GM10248 (cell line): ENCODE measurements at regions not wholly inside any gene's neighbourhood (a gene's known extent, or its start where the extent isn't known, plus 50 kb on each side); places are given as distances from the start of the nearest gene placed in this dataset.

Experiments
- CTCF ChIA-PET: fragments of 300-600 bp; sonication (Branson Sonifier 250); formaldehyde crosslinking; extraction: SDS; loops from one replicate; lab custom pipeline; 2021; ENCODE audit warnings: antibody characterized with exemption; lab: Yijun Ruan, JAX
- POLR2A ChIA-PET: fragments of 350-650 bp; sonication (Branson Sonifier 250); formaldehyde crosslinking; extraction: SDS; loops from one replicate; lab custom pipeline; 2020; ENCODE audit warnings: antibody characterized with exemption; lab: Yijun Ruan, JAX
- DNase-seq: peaks from one replicate; pipeline ENCODE4 v3.0.0; 2012; ENCODE audit errors: extremely low spot score
- CTCF ChIP-seq: IDR thresholded peaks from 2 replicates; pipeline ENCODE4 v1.5.1; 2012; ENCODE audit warnings: mild to moderate bottlenecking, low read depth; ENCODE audit errors: extremely low read depth, missing control alignments, control extremely low read depth

GRCh38 chr3:132829101-132829500, 106.9 kb upstream of the NPHP3 start:
- CTCF ChIA-PET = interaction anchor here (0.8 to 1.5 kb wide), 2 partner anchors 9 to 16 kb away, joined by 3 to 4 read pairs; no protein-coding TSS in a partner anchor
- POLR2A ChIA-PET = no interaction called here
- no peak for TF ChIP-seq CTCF
- DNase-seq = no peak

GRCh38 chr3:132822837-132823236, 100.6 kb upstream of the NPHP3 start:
- ChIA-PET CTCF (no interaction called here), POLR2A (no interaction called here)
- DNase-seq = no peak
- TF ChIP-seq CTCF = no peak

GRCh38 chr3:132822266-132822665, 100.1 kb upstream of the NPHP3 start:
- no peak for TF ChIP-seq CTCF
- CTCF ChIA-PET = no interaction called here
- POLR2A ChIA-PET = no interaction called here
- no peak for DNase-seq

- TF ChIP-seq CTCF = no peak
- CTCF ChIA-PET = interaction anchor here (0.9 kb wide), 1 partner anchor 58 kb away, joined by 3 read pairs; no protein-coding TSS in a partner anchor
Measured at GRCh38 chr3:132821314-132821713, 99.1 kb upstream of the NPHP3 start.

GRCh38 chr3:132818251-132818650, 96.0 kb upstream of the NPHP3 start:
- CTCF ChIA-PET = no interaction called here
- no peak for DNase-seq
- TF ChIP-seq CTCF = no peak
- POLR2A ChIA-PET = no interaction called here

More at GRCh38 chr3:132821314-132821713, 99.1 kb upstream of the NPHP3 start:
- POLR2A ChIA-PET = no interaction called here
- DNase-seq = no peak

- no peak for DNase-seq
- ChIA-PET POLR2A (no interaction called here), CTCF (no interaction called here)
- no peak for TF ChIP-seq CTCF
Measured at GRCh38 chr3:132817646-132818177, 95.5 kb upstream of the NPHP3 start.

- POLR2A ChIA-PET = no interaction called here
- DNase-seq = no peak
- CTCF ChIA-PET = no interaction called here
- TF ChIP-seq CTCF = no peak
Measured at GRCh38 chr3:132805071-132805470, 82.9 kb upstream of the NPHP3 start.
